B cell (primary cell): ENCODE measurements at regions not wholly inside any gene's neighbourhood (a gene's known extent, or its start where the extent isn't known, plus 50 kb on each side); places are given as distances from the start of the nearest gene placed in this dataset.

Source experiments
- ATAC-seq: fragments of 200-7000 bp; cut with Tn5 transposase; one replicate; pipeline ENCODE4 v1.10.0; 2021; ENCODE audit warnings: low read depth, mild to moderate bottlenecking, moderate number of reproducible peaks, moderate library complexity
- CTCF ChIA-PET: fragments of 350-600 bp; sonication (Branson Sonifier 250); formaldehyde crosslinking; loops from one replicate; lab custom pipeline; 2021; ENCODE audit warnings: antibody characterized with exemption, inconsistent platforms; lab: Charles Lee
- POLR2A ChIA-PET: fragments of 350-600 bp; sonication (Branson Sonifier 250); formaldehyde crosslinking; loops from one replicate; lab custom pipeline; 2021; ENCODE audit warnings: antibody characterized with exemption; lab: Charles Lee
- DNase-seq: peaks from one replicate; pipeline ENCODE4 v3.0.0; 2013
- H2AFZ ChIP-seq: 2 replicates; pipeline ENCODE4 v1.6.1; 2012; ENCODE audit warnings: mild to moderate bottlenecking, low read depth, low read length; ENCODE audit not compliant: insufficient read depth, poor library complexity, severe bottlenecking
- H3K27ac ChIP-seq, 2 donors: 1 replicate in 1 of 2; 2 replicates in 1 of 2; pipeline ENCODE4 v1.5.1; 2012 to 2013; ENCODE audit warnings: low read length in 2 of 2, mild to moderate bottlenecking in 2 of 2, moderate library complexity in 1 of 2
- H3K27me3 ChIP-seq, 4 experiments: fragments of 200-600 bp in 1 of 4; sonication (generic) in 1 of 4; replicated peaks in 1 of 4; 1 replicate in 2 of 4; 2 replicates in 2 of 4; pipeline versions ENCODE4 v1.6.1 to v1.7.0; 2013 to 2016; ENCODE audit warnings: low read length in 3 of 4, mild to moderate bottlenecking in 2 of 4, mixed read lengths in 1 of 4, moderate library complexity in 1 of 4; ENCODE audit not compliant: insufficient read depth in 4 of 4, control insufficient read depth in 3 of 4; ENCODE audit errors: control extremely low read depth in 1 of 4
- H3K36me3 ChIP-seq, 2 experiments: replicated peaks in 1 of 2; 1 replicate in 1 of 2; 2 replicates in 1 of 2; pipeline versions ENCODE4 v1.6.1 to v1.7.1; 2013; ENCODE audit warnings: low read length in 1 of 2; ENCODE audit not compliant: insufficient read depth in 2 of 2, control insufficient read depth in 1 of 2; ENCODE audit errors: control extremely low read depth in 1 of 2, extremely low read depth in 1 of 2
- H3K4me1 ChIP-seq, 2 donors: fragments of 200-600 bp in 1 of 2; sonication (generic) in 1 of 2; 1 replicate in 1 of 2; 2 replicates in 1 of 2; pipeline versions ENCODE4 v1.5.1 to v1.6.1; 2013 to 2017; ENCODE audit warnings: low read length in 2 of 2; ENCODE audit not compliant: control insufficient read depth in 2 of 2, insufficient read depth in 2 of 2
- H3K4me2 ChIP-seq: replicated peaks from 2 replicates; pipeline ENCODE3; 2012; ENCODE audit warnings: mild to moderate bottlenecking, low read depth, low read length; ENCODE audit not compliant: poor library complexity, severe bottlenecking
- H3K4me3 ChIP-seq, 5 experiments: fragments of 200-600 bp in 1 of 5; sonication (generic) in 1 of 5; 1 replicate in 3 of 5; 2 replicates in 2 of 5; pipeline versions ENCODE4 v1.5.1 to v1.7.0; 2011 to 2016; ENCODE audit warnings: low read length in 4 of 5, mild to moderate bottlenecking in 4 of 5, low read depth in 2 of 5, control low read depth in 1 of 5, moderate library complexity in 1 of 5; ENCODE audit not compliant: insufficient read depth in 1 of 5; ENCODE audit errors: control extremely low read depth in 1 of 5, extremely low read depth in 1 of 5
- H3K79me2 ChIP-seq: fragments of 200-600 bp; sonication (generic); one replicate; pipeline ENCODE4 v1.6.0; 2016; ENCODE audit warnings: low read length; ENCODE audit not compliant: control insufficient read depth, insufficient read depth
- H3K9ac ChIP-seq: fragments of 200-600 bp; sonication (generic); 2 replicates; pipeline ENCODE4 v1.6.1; 2017; ENCODE audit warnings: mild to moderate bottlenecking, low read length, moderate library complexity
- H3K9me3 ChIP-seq, 3 donors: one replicate each; pipeline versions ENCODE4 v1.6.1 to v1.7.1; 2013; ENCODE audit warnings: low read length in 2 of 3; ENCODE audit not compliant: control insufficient read depth in 2 of 3, insufficient read depth in 1 of 3; ENCODE audit errors: control extremely low read depth in 1 of 3
- H4K20me1 ChIP-seq: 2 replicates; pipeline ENCODE4 v1.6.0; 2012; ENCODE audit warnings: mild to moderate bottlenecking, low read length; ENCODE audit not compliant: insufficient read depth, control insufficient read depth, poor library complexity, severe bottlenecking
- H3K27ac Mint-ChIP-seq: one replicate; pipeline ENCODE4 v1.8.0; 2021; ENCODE audit warnings: mixed read lengths
- H3K27me3 Mint-ChIP-seq: one replicate; pipeline ENCODE4 v1.8.0; 2021; ENCODE audit warnings: mixed read lengths
- H3K4me1 Mint-ChIP-seq: one replicate; pipeline ENCODE4 v1.8.0; 2021; ENCODE audit warnings: mixed read lengths
- H3K4me3 Mint-ChIP-seq: one replicate; pipeline ENCODE4 v1.8.0; 2021; ENCODE audit warnings: mixed read lengths
- H3K9me3 Mint-ChIP-seq: one replicate; pipeline ENCODE4 v1.8.0; 2022; ENCODE audit warnings: mixed read lengths; ENCODE audit not compliant: insufficient read depth
- EZH2 ChIP-seq: IDR thresholded peaks from 2 replicates; pipeline ENCODE4 v1.6.1; 2012; ENCODE audit warnings: borderline replicate concordance, low read depth, mild to moderate bottlenecking, moderate library complexity, low read length; ENCODE audit not compliant: insufficient read depth, poor library complexity, severe bottlenecking
- WGBS: methylation state at CpG from one replicate; pipeline ENCODE4 v1.1.5; 2013; ENCODE audit warnings: missing lambda C conversion rate; ENCODE audit not compliant: insufficient coverage; 5-methylcytosine and 5-hydroxymethylcytosine counted together
- intact Hi-C: fragments of 100-400 bp; cut with micrococcal nuclease; formaldehyde crosslinking; loops from one replicate; pipeline ENCODE4 v1.10.0; 2022
- TF ChIP-seq, protein P1 (sequence below): fragments of 200-600 bp; IDR thresholded peaks from one replicate; pipeline ENCODE4 v1.8.0; 2022; ENCODE audit warnings: antibody characterized with exemption, mild to moderate bottlenecking

DNA sequence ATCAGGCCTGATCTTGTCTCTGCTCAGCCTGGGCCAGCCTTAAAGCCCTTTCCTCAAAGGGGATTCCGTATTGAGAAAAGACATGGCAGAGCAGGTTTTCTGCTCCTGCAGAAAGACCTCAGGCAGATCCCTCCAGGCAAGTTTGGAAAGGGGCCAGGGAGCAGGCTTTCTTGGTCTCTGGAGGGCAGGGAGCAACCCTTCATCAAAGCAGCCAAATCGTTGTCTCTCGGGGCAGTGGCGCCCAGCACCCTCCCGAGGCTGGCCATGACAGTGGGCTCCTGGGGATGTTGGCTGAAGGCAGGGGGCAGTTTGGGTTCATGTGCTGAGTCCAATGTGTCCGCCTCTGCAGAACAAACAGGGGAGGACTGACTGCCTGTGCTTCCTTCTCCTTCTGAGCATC lies 168.4 kb upstream of the WSCD1 start:
- Histone ChIP-seq H3K36me3 (no peaks in the 10 kb centered on the region), H3K79me2 (no peaks in the 10 kb centered on the region), H2AFZ (no peak overlapping the region), H3K4me3 (no peak overlapping the region), H4K20me1 (no peaks in the 10 kb centered on the region), H3K9ac (no peak overlapping the region), H3K4me2 (no peak overlapping the region), H3K27ac (no peak overlapping the region), H3K9me3 (peaks cover 0 to 14% (median 9%) of the 10 kb centered on the region in 3 donors), H3K27me3 (peaks cover 0 to 2% (median 0%) of the 10 kb centered on the region in 4 experiments), H3K4me1 (no peaks in the 10 kb centered on the region)
- Mint-ChIP-seq H3K4me1 (no peaks in the 10 kb centered on the region), H3K4me3 (no peak overlapping the region), H3K27ac (no peak overlapping the region), H3K27me3 (peaks cover 13% of the 10 kb centered on the region), H3K9me3 (no peaks in the 10 kb centered on the region)
- 86% methylated on average over 2 of the region's 6 CpGs for WGBS
- ATAC-seq (no peak), DNase-seq (no peak)
- intact Hi-C loops: no loop called here
- POLR2A ChIA-PET: no interaction called here
- CTCF ChIA-PET: no interaction called here
- TF ChIP-seq, protein P1, sequence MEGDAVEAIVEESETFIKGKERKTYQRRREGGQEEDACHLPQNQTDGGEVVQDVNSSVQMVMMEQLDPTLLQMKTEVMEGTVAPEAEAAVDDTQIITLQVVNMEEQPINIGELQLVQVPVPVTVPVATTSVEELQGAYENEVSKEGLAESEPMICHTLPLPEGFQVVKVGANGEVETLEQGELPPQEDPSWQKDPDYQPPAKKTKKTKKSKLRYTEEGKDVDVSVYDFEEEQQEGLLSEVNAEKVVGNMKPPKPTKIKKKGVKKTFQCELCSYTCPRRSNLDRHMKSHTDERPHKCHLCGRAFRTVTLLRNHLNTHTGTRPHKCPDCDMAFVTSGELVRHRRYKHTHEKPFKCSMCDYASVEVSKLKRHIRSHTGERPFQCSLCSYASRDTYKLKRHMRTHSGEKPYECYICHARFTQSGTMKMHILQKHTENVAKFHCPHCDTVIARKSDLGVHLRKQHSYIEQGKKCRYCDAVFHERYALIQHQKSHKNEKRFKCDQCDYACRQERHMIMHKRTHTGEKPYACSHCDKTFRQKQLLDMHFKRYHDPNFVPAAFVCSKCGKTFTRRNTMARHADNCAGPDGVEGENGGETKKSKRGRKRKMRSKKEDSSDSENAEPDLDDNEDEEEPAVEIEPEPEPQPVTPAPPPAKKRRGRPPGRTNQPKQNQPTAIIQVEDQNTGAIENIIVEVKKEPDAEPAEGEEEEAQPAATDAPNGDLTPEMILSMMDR: no peak
- TF ChIP-seq EZH2: no peak

DNA sequence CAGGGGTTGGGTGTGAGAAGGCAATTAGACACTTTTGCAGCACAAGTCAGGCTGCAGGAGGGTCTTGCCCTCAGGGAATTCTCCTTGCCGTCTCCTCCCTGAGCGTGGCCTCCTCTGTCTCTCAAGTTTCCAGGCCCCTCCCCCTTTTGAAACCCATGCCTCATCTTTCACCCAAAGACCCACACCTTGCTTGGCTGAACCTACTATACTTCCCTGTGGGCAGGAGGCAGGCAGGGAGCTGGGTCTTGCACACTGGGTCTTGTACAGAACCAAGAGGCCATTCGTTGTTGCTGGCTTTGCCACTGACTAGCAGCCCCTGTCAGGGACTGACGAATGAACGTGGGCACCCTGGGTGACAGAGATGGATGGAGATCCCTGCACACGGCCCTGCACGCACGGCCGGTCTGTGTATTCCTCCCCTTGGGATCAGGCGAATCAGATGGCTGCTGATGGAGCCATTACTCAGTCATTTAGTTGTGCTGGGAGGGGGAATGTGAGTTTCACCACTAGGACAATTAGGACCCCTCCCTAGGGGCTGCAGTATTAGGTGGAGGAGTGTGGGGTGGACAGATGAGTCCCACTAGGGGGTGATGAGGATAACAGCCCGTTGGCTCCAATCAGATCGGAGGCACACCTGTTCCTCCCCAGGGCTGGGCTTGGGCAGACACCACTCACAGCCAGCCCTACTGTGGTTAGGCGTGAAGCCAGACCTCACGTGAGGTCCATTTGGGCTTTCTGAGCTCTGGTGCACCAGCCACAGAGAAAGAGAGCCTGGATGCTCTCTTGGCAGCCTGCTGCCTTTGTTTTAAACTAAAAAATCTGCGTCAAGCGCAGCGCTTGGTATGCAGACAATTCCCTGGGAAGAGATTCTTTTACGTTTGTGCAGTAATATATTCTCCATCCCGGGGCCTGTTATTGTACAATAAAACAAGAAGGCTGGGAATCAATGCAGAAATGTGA lies 167.7 kb upstream of the WSCD1 start:
- no peaks in the 10 kb centered on the region for H3K4me1 ChIP-seq
- Mint-ChIP-seq H3K9me3 (no peaks in the 10 kb centered on the region), H3K27me3 (peaks cover 9% of the 10 kb centered on the region), H3K4me1 (no peaks in the 10 kb centered on the region), H3K4me3 (no peak overlapping the region), H3K27ac (no peak overlapping the region)
- H4K20me1 ChIP-seq: no peaks in the 10 kb centered on the region
- H3K9ac ChIP-seq: no peak overlapping the region
- intact Hi-C loops: no loop called here
- H2AFZ ChIP-seq: no peak overlapping the region
- H3K27ac ChIP-seq: no peak overlapping the region
- ChIA-PET CTCF (no interaction called here), POLR2A (no interaction called here)
- no peak overlapping the region for H3K4me2 ChIP-seq
- no peak for DNase-seq
- H3K9me3 ChIP-seq: peaks cover 0 to 14% (median 9%) of the 10 kb centered on the region in 3 donors
- ATAC-seq: no peak
- no peaks in the 10 kb centered on the region for H3K79me2 ChIP-seq
- H3K4me3 ChIP-seq: no peak overlapping the region
- H3K36me3 ChIP-seq: no peaks in the 10 kb centered on the region
- TF ChIP-seq, protein P1: no peak
- no peak for TF ChIP-seq EZH2
- WGBS: 72% methylated on average over 9 of the region's 19 CpGs
- peaks cover 0 to 2% (median 0%) of the 10 kb centered on the region in 4 experiments for H3K27me3 ChIP-seq
